ENCODE measurements at regions not wholly inside any gene's neighbourhood (a gene's known extent, or its start where the extent isn't known, plus 50 kb on each side); places are given as distances from the start of the nearest gene placed in this dataset.

- no peak for DNase-seq
These were observed 591.2 kb downstream of the INSC start for GRCh38 chr11:15705891-15706290.

DNA sequence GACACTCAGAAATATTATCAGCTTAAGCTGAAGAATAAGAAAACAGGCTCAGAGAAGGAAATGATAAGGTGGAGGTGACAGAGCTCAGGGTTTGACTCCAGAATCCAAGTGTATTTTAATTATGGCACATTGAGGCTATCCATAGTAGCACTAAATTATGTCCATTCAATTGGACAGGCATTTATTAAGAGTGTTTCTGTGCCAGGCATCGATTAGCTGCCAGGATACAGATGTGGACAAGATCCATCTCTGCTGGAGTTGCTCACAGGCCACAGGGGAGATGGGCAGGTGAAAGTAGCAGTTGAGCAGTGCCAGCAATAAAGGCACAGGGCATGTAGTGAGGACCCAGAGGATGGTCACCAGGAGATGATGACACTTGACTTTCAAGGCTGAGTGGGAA lies 592.5 kb downstream of the INSC start:
- DNase-seq: no peak

GRCh38 chr11:15707971-15708370 lies 593.2 kb downstream of the INSC start:
- peak; percentile 85 for DNase-seq

GRCh38 chr11:15710580-15711275 lies 596.0 kb downstream of the INSC start:
- DNase-seq: no peak

GRCh38 chr11:15711311-15711710 lies 596.6 kb downstream of the INSC start:
- DNase-seq: no peak

GRCh38 chr11:15714641-15715399 lies 600.1 kb downstream of the INSC start:
- DNase-seq: no peak

GRCh38 chr11:15716550-15716949 lies 601.8 kb downstream of the INSC start:
- DNase-seq: no peak

DNA sequence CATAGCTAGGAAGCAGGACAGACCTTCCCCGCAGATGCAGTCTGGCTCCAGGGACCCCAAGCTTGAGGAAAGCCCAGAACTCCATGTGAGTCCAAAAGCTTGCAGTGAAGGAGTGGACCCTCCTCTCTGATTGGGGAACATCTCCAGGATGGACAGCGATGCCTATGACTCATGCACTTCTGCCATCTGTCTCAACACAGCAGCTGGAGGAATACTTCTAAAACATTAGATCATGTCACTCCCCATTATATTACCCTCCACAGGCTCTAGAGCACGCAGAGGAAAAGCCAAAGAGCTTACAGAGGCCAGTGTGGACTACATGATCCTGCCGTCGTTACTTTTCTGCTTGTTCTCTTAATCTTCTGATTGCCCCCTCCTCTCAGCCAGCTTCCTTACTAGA lies 605.7 kb downstream of the INSC start:
- DNase-seq: no peak

- DNase-seq: no peak
These were observed 609.2 kb downstream of the INSC start for GRCh38 chr11:15723966-15724365.

GRCh38 chr11:15724601-15725000 lies 609.9 kb downstream of the INSC start:
- no peak for DNase-seq

DNA sequence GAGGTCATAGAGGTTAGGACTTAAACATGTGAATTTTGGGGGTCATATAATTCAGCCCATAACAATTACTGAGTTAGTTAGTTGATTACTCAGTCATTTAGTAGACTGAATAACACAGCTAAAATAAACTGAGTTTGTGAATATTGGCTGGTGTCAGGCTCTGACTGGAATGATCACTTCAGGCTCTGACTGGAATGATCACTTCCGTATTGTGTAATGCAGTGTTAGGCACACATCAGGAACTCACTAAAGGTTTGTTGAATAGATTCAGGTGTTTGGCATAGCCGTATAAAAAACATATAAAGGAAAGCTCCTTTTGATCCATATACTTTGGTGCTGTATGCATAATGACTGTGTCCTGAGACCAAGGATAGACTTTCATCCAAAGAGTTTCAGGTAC lies 610.5 kb downstream of the INSC start:
- DNase-seq: no peak

DNA sequence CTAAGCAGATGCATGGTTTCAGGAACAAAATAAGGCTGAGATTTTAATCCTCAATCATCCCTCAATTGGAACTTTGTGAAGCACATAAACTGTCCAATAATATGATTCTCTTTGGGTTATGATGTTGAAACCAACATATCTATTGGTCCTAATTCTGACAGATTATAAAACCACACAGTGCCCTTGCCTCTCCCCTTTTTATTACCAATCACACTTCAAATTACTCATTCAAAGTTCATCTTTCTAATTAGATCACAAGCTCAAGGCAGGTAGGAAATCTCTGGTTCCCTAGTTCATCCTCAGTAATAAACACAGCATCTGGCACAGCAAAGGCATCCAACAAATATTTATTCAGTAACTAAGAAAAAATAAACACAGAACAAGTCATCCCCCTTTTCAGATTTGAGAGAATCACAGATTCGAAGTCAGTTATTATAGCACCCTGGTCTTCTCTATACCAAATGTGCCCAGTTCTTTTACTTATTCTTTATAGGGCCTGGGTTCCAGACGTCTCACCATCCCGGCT lies 611.6 kb downstream of the INSC start:
- DNase-seq: no peak

DNA sequence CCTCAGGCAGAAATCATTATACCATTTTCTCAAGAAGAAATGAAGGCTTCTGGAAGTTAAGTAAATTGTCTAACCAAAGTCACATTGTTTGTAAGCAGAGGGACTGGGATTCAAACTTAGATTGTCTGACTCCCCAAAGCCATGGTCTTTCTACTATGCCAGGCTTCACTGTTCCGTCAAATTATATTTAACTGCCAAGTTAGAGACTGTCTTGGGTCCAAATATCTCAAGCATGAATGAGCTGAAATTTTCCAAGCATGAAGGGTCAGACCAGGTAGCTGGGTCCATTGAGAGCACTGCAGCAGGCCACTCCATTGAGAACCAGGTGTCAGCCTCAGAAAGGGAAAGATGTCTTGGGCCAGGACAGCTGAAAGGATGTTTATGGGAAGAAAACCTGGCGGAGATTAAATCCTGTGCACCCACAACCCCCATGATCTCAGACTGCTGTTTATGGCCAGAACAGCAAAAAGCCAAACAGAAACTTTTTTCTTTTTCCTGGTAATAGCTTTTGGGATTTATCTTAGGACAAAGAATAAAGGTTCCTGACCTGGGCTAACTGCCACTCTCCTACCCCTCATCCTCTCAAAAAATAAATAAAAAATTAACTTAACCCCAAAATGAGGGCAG lies 612.3 kb downstream of the INSC start:
- DNase-seq: no peak

- no peak for DNase-seq
These were observed 612.8 kb downstream of the INSC start for GRCh38 chr11:15727520-15727914.

DNA sequence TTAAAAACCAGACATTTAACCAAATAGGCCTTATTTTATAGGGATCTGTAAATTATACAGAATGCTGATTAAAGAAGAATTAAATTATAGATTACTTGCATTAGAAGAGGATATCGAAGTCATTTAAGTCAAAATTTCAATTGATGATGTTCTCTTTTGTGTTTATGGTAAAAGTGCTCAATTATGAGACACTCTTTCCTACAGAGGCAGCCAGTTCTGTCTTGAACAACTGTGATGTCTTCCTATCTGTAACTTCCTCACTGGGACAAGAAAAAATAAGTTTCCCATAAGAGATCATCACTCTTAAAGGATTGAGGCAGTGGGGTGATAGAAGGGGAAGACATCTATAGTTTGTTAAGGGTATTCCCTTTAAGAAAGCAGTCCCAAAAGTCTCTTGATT lies 613.5 kb downstream of the INSC start:
- DNase-seq: no peak

DNA sequence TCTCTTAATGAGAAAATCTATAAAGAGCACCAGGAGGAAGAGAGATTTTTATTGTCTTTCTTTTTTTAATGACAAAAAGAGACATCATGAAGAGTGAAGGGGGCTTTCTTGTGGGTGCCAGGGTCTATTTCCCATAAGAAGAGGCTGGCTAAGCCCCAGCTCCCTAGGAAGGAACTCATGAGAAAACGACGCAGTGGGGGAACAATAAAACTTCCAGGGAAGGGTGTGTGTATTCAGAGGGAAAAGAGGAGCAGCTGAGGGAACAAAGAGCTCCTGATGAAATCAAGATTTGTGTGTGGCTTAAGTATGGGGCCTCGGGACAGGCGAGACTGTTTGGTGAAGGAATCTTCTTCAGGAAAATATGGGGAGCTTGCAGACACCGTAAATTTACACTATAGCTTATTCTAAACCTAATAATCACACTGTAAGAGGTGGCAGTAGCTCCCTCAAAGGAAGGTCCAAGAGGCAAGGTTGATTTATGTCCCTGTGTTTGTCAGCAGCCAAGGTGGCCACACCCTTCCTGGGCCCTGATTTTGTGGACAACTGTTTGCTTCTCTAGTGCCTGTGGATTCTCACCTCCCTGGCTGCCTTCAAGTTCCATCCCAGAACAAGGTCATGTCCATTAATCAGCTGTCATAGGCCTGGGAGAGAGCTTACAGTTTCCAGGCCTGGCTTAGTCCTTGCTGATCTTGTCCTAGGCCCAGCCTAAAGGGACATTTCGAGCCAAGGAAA lies 615.7 kb downstream of the INSC start:
- no peak for DNase-seq

DNA sequence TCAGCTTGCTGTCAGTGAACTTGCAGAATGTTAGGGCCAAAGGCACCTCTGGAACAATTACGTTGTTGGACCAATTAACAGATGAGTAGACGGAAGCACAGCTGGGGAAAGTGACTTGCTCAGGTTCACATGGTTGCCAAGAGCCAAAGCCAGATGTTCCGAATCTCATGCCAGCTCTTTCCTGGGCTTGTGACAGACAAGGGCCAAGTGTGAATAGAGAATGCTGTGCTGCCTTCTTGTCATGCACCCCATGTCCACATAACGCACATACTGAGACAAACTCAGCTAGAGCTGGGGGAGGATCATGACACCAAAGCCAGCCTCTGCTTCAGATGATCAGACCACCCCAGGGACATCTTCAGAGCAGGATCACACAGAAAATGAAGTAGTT lies 616.3 kb downstream of the INSC start:
- no peak for DNase-seq

DNA sequence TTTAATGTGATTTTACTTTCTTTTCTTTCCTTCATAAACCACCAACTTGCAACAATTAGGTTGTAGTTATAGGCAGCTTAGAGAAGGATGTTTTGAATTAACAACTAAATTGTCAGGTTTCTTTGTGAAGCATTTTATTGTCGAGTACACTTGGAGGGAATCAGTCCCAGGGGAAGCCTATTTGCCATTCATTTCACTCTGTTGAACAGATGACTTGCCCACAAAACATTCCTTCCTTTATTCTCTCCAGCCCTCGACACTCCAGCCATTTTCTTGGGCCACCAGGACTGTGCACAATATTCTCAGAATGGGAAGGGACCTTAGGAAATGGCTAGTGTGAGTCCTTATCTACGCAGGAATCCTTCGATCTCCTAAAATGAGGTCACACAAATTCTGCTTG lies 620.6 kb downstream of the SOX6 start:
- DNase-seq: no peak

DNA sequence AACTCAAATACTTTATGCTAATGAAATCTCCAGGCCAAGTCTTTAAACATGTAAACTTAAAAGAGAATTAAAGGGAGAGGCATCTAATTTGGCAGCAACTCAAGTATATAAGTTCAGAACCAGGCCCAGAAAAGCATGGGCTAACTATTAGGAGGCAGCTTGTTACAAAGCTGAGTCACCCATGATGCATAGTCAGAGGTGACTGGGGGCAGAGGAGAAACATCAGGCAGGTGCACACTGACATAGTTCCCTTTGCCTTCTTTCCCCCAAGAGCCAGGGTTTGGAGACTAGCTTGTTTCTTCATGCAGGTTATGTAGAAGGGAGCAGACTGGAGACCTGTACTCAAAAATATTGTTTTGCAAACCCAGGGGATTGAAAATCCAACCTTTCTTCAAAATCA lies 619.0 kb downstream of the SOX6 start:
- DNase-seq: no peak

DNA sequence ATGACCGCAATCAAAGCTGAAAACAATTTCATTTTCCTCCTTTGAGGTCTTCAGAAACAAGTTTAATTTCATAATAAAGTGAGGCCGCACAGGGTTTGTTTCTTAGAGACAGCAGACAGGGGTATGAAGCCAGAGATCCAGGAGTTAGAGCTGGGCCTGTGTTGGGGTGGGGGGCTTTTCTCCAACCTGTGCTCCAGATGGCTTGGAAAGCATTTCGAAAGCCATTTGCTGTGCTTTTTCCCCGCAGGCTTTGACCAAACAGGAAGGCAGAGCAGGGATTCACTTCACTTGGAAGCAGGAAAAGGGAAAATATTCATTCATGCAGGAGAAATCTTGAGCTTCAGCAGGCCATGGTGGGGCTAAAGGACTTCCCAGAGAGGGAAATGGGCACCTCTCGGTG lies 617.4 kb downstream of the SOX6 start:
- no peak for DNase-seq

GRCh38 chr11:15742626-15743519 lies 613.5 kb downstream of the SOX6 start:
- DNase-seq: no peak

- DNase-seq: no peak
These were observed 611.7 kb downstream of the SOX6 start for GRCh38 chr11:15744693-15745092.

Measured in T1000 (cell line).